GM21526 (cell line): ENCODE measurements at regions not wholly inside any gene's neighbourhood (a gene's known extent, or its start where the extent isn't known, plus 50 kb on each side); places are given as distances from the start of the nearest gene placed in this dataset.
"Not testable (repeated sequence)": the region's sequence is repeated elsewhere in the genome, so short reads cannot be mapped to it uniquely, and the experiment has no call there.

ENCODE experiments used
- ATAC-seq: cut with Tn5 transposase; IDR thresholded peaks from one replicate; pipeline ENCODE4 v1.9.1; 2021; ENCODE audit warnings: moderate library complexity; ENCODE audit not compliant: unreplicated experiment, low FRiP score

- ATAC-seq = no peak
Observed at GRCh38 chr10:2228320-2228901, 491.1 kb upstream of the ADARB2 start.

DNA sequence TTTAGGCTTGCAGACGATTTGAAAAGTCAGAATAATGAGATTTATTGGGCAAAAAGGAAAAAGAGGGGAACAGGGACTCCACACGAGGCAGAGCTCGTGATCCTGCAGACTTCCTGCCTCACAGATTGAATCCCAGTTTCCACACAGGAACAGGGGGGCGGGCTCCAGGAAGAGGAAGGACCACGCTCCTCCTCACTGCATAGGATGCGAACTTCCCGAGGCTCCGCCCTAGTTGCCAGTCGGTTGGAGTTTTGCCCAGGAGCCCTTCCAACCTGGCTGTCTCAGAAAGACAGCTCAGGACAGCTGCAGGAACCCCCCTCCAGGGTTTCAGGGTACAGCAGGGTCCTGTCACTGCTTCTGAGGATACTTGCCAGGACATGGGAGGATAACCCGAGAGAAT, 488.3 kb upstream of the ADARB2 start:
- ATAC-seq = no peak

GRCh38 chr10:2223548-2224320, 486.4 kb upstream of the ADARB2 start:
- no peak for ATAC-seq

DNA sequence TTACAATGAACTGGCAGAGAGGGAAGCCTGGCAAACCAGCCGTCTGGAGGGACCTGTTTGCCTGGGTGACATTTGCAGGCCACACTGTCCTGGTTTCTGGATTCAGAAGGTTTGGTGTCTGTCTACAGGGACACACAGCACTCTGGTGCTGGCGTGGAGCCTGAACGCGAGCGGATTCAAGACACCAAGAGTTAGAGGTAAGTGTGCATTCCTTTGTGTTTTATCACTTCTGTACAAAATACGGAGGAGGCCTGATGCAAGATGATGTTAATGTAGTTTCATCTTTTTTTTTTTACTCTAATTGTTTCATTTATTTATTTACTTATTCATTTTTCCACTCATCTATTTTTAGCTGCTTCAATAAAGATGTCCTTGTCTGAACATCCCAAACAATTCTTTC, 485.3 kb upstream of the ADARB2 start:
- ATAC-seq = no peak

- no peak for ATAC-seq
Observed at GRCh38 chr10:2214805-2215204, 477.5 kb upstream of the ADARB2 start.

- ATAC-seq = no peak
Observed at GRCh38 chr10:2214092-2214491, 476.8 kb upstream of the ADARB2 start.

GRCh38 chr10:2212244-2212834, 475.0 kb upstream of the ADARB2 start:
- ATAC-seq = no peak

GRCh38 chr10:2210088-2210487, 472.8 kb upstream of the ADARB2 start:
- ATAC-seq = no peak

- ATAC-seq = no peak
Observed at GRCh38 chr10:2208106-2208505, 470.8 kb upstream of the ADARB2 start.

DNA sequence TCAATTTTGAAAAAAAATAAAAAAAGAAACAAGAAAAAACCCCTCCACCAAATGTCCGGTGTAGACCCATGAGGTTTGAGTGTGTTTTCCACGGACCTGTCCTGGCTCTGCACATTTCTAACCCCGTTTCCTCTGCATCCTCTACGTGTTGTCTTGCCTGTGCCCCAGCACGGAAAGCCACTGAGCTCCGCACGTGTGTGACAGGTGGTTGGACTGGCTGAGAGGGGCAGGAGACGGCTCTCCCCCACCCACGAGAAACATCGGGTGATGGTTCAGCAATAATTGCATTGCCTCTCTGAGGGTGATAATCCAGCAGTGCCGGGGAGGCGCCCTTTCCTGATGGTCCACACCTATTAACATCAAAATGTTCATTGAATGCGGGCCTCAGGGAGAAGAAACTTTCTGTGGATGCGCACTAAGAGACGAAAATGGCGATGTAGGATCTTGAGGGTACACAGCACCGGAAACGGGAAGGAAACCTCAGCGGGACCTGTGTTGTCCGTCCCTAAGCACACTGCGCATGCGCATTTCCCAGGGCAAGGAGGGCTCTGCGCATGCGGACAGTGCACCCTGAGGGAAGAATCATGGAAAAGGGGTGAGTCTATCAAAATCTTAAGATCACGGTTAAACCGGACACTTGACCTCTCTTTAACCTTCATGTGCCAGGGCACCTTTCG, 470.1 kb upstream of the ADARB2 start:
- no peak for ATAC-seq

DNA sequence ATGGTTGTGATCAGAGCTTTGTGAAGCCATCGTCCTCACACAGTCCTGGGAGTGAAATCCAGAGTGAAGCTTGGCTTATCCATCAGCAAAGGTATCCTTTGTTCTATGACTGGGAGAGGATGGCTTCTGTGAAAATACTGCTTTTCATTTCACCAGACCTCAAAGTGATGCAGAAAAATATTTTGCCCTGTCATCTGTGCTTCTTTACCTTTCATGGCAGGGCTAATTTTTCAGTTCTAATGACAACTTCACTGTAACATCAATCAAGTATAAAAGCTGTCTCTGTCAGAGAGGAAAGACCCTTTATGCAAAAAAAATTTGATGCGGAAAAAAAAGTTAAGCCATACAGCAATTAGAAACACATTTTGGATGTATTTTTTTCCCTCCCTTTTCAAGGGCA, 468.1 kb upstream of the ADARB2 start:
- no peak for ATAC-seq

DNA sequence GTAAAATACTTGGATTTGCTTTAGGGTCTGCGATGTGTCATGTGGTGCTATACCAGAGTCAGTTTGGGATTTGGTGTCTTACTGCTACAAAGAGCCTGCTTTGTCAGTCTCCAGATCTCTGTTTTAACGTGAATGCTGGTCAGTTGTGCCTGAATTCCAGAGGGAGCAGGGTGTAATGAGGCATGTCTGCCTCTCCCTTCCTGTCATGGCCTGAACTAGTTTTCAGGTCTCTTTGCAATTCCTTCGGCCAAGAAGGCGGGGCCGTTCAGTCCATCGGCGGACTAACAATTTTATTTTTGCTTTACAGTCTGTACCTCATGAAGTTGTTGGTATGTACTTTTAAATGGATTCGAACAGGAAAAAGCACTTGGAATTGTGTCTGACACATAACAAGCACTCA, 465.1 kb upstream of the ADARB2 start:
- ATAC-seq = no peak

DNA sequence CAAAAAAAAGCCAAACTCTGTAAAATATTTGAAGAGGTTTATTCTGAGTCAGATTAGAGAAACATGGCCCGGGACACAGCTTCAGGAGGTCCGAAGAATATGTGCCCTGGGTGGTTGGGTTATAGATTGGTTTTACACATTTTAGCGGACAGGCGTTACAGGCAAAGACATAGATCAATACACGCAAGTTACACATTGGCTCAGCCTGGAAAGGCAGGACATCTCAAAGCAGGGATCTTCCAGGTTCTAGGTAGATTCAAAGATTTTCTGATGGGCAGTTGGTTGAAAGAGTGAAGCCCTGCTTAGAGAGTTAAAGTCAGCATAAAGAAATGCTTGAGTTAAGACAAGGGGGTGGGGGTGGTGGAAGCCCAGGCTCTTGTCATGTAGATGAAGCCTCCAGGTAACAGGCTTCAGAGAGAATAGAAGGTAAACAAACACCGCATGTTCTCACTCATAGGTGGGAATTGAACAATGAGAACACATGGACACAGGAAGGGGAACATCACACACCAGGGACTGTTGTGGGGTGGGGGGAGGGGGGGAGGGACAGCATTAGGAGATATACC, 464.3 kb upstream of the ADARB2 start:
- no peak for ATAC-seq

- no peak for ATAC-seq
Observed at GRCh38 chr10:2197663-2198062, 460.3 kb upstream of the ADARB2 start.

DNA sequence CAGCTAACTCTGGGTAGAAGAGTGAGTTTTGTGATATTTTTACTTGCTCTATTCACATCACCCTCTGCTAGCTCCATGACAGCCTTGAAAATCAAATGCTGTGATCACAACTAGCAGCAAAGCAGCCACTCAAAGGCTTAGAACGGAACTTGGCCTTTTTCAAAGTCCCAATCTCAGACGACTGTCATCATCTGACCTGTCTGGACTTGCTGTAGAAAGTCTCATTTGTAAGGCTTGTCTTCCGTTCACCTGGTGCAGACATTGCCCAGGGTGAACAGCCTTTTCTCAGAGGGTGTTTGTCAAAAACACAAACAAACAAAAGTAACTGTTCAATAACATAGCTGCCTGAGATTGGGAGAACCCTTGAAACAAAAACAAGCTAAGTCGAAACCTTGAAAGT, 458.9 kb upstream of the ADARB2 start:
- no peak for ATAC-seq

- not testable (repeated sequence) for ATAC-seq
Observed at GRCh38 chr10:2189356-2189755, 452.0 kb upstream of the ADARB2 start.

DNA sequence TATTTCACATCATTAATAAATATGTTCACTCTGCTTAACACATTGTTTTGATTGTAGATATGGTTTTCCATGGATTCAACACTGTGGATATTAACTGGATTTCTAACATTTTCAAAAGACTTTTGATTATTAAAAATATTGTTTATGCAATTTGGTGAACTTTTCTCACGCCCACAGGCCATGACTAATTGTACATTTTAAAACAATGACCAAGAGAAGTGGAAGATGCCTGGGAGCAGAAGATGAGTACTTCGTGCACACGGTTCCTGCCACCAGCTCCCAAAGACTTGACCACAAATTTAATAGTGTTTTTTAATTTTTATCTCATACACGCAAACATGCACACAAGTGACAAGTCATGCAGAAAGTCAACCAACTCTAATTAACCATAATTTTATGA, 451.0 kb upstream of the ADARB2 start:
- ATAC-seq = no peak

- ATAC-seq = no peak
Observed at GRCh38 chr10:2173327-2173726, 436.0 kb upstream of the ADARB2 start.

DNA sequence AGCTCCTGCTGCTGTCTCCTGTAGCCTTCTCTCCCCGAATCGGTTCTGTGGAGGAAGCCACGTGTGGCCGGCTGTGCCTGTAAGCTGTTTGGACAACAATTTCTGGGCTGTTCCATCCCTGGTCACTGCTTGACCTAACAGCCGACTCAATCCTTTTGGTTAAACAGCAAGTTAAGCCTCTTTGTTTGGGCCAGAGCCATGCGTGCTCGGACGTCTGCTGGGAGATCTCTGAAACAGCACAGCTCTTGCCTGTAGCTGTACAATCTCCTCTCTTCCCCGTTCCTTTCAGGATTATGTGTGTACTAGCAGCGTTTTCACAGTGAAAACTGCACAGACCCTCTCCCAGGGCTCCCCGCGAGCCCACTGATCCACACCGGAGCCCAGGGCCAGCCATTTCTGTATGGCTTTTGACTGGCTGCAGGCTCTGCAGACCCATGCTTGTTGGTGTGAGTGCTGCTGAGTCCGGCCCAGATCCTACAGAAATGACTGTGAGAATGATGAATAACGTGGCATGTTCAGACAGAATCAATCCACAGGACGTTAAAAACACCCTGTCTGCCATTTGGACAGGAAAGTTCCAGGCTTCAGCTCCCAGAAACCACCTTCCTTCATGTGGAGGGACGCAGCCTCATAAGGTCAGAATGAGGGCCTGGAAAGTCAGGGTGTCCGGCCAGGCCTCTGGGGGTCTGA, 428.6 kb upstream of the ADARB2 start:
- no peak for ATAC-seq

- ATAC-seq = no peak
Observed at GRCh38 chr10:2150288-2150687, 413.0 kb upstream of the ADARB2 start.
